ENCODE measurements at regions not wholly inside any gene's neighbourhood (a gene's known extent, or its start where the extent isn't known, plus 50 kb on each side); places are given as distances from the start of the nearest gene placed in this dataset.

- intact Hi-C loops (cut with DNase I): no loop called here
- no peak overlapping the region for H3K27ac ChIP-seq (replicated peaks in 1 of 4)
- H3K36me3 ChIP-seq: no peaks in the 10 kb centered on the region
- no peak overlapping the region for H3K4me3 ChIP-seq
- no peak for TF ChIP-seq EP300 (IDR thresholded peaks at IDR 0.05)
- TF ChIP-seq, protein P1, sequence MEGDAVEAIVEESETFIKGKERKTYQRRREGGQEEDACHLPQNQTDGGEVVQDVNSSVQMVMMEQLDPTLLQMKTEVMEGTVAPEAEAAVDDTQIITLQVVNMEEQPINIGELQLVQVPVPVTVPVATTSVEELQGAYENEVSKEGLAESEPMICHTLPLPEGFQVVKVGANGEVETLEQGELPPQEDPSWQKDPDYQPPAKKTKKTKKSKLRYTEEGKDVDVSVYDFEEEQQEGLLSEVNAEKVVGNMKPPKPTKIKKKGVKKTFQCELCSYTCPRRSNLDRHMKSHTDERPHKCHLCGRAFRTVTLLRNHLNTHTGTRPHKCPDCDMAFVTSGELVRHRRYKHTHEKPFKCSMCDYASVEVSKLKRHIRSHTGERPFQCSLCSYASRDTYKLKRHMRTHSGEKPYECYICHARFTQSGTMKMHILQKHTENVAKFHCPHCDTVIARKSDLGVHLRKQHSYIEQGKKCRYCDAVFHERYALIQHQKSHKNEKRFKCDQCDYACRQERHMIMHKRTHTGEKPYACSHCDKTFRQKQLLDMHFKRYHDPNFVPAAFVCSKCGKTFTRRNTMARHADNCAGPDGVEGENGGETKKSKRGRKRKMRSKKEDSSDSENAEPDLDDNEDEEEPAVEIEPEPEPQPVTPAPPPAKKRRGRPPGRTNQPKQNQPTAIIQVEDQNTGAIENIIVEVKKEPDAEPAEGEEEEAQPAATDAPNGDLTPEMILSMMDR (IDR thresholded peaks at IDR 0.05): no peak
- no peak for TF ChIP-seq POLR2A (IDR thresholded peaks at IDR 0.05; ENCODE audit: low read depth)
- peak in 1 of 2 donors; percentile 17 for TF ChIP-seq POLR2AphosphoS5 (IDR thresholded peaks at IDR 0.05)
- no peaks in the 10 kb centered on the region for H3K27me3 ChIP-seq
- DNase-seq (ENCODE audit: extremely low spot score): peak; percentile 90
- no peaks in the 10 kb centered on the region for H3K9me3 ChIP-seq
- peaks cover 0 to 23% (median 13%) of the 10 kb centered on the region in 4 donors for H3K4me1 ChIP-seq
- 55% methylated on average over 12 of the region's 12 CpGs for WGBS
These were observed 90.0 kb upstream of the ADPGK start for GRCh38 chr15:72873379-72874233.

DNA sequence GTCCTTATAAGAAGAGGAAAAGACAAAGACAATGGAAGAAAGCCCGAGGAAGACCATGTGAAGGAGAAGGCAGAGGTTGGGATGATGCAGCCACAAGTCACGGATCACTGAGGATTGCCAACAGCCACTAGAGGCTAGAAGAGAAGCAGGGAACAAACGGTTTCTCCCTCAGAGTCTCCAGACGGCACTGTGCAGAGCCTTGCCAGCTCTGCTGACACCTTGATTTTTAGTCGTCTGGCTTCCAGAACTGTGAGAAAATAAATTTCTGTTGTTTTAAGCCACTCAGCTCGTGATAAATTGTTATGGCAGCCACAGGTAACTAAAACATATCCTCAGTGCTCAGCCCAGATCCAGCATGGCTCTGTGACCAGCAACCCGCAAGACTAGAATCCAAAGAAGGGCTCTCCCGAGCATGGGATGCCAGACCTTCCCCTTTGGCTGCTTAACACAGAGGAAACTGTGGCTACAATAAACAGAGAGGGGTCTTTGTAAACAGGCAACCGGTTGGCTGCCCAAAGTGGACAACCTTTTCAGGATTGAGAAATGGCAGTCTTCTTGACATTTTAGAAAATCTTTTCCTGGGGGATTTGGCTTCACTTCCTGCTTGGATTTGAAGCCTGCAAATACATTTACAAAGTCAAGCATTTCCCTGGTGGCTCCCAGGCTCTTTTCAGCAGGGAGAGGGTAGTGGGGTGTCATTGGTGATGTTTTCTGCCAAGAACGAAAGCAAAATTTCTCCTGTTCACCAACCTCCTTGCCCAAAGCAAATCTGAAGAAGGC, 88.7 kb upstream of the ADPGK start:
- intact Hi-C loops (cut with DNase I): no loop called here
- Histone ChIP-seq H3K27me3 (no peaks in the 10 kb centered on the region), H3K9me3 (no peaks in the 10 kb centered on the region), H3K36me3 (no peaks in the 10 kb centered on the region), H3K27ac (replicated peaks in 1 of 4) (no peak overlapping the region), H3K4me1 (peaks cover 0 to 23% (median 13%) of the 10 kb centered on the region in 4 donors), H3K4me3 (no peak overlapping the region)
- no peak for TF ChIP-seq EP300 (IDR thresholded peaks at IDR 0.05)
- 57% methylated on average over 10 of the region's 10 CpGs for WGBS
- DNase-seq (ENCODE audit: extremely low spot score): peak; percentile 47

- Histone ChIP-seq H3K9me3 (no peaks in the 10 kb centered on the region), H3K27ac (replicated peaks in 1 of 4) (no peak overlapping the region), H3K36me3 (no peaks in the 10 kb centered on the region), H3K4me1 (peaks cover 0 to 14% (median 4%) of the 10 kb centered on the region in 4 donors), H3K4me3 (no peak overlapping the region), H3K27me3 (peaks cover 0 to 5% (median 0%) of the 10 kb centered on the region in 4 donors)
- DNase-seq (ENCODE audit: extremely low spot score): peak; percentile 84
- TF ChIP-seq POLR2A (IDR thresholded peaks at IDR 0.05; ENCODE audit: low read depth) (no peak), POLR2AphosphoS5 (IDR thresholded peaks at IDR 0.05) (no peak), EP300 (IDR thresholded peaks at IDR 0.05) (no peak)
- TF ChIP-seq, protein P1 (IDR thresholded peaks at IDR 0.05): no peak
- intact Hi-C loops (cut with DNase I): no loop called here
- 97% methylated on average over 4 of the region's 5 CpGs for WGBS
These were observed 83.5 kb upstream of the ADPGK start for GRCh38 chr15:72866866-72867616.

DNA sequence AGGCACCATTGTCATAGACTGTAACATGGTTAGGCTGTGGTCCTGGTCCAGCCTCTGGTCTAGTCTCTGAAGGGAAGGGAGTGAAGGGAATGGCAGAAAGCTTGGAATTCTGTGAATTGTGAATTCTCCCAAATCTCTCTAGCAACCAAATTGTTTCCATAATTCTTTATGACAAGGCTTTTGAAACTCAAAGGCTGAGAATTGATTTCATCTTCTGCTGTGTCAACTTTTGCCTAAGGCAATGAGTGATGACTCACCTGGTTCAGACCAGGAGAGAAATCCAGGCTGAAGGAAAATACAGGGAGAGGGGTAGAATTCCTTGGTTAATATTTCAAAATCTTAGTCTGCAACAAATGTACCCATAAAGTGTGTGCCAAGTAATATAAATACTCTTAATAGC, 82.6 kb upstream of the ADPGK start:
- Histone ChIP-seq H3K27me3 (peaks cover 0 to 5% (median 0%) of the 10 kb centered on the region in 4 donors), H3K9me3 (no peaks in the 10 kb centered on the region), H3K4me1 (peaks cover 0 to 14% (median 4%) of the 10 kb centered on the region in 4 donors), H3K4me3 (no peak overlapping the region), H3K27ac (replicated peaks in 1 of 4) (no peak overlapping the region), H3K36me3 (no peaks in the 10 kb centered on the region)
- peak; percentile 55 for DNase-seq (ENCODE audit: extremely low spot score)
- intact Hi-C loops (cut with DNase I): no loop called here
- TF ChIP-seq EP300 (IDR thresholded peaks at IDR 0.05): no peak
- TF ChIP-seq, protein P1 (IDR thresholded peaks at IDR 0.05): no peak
- TF ChIP-seq POLR2A (IDR thresholded peaks at IDR 0.05; ENCODE audit: low read depth): no peak
- no peak for TF ChIP-seq POLR2AphosphoS5 (IDR thresholded peaks at IDR 0.05)
